NT2/D1 (cell line): ENCODE measurements at regions not wholly inside any gene's neighbourhood (a gene's known extent, or its start where the extent isn't known, plus 50 kb on each side); places are given as distances from the start of the nearest gene placed in this dataset.

Experiments used
- SUZ12 ChIP-seq: IDR thresholded peaks from 2 replicates; pipeline ENCODE4 v1.6.1; 2011; ENCODE audit not compliant: insufficient read length, insufficient read depth; ENCODE audit errors: extremely low read depth
- YY1 ChIP-seq: IDR thresholded peaks from 2 replicates; pipeline ENCODE4 v1.6.1; 2011; ENCODE audit not compliant: insufficient read length, insufficient read depth
- ZNF274 ChIP-seq: IDR thresholded peaks from 2 replicates; pipeline ENCODE4 v1.6.1; 2011; ENCODE audit warnings: mild to moderate bottlenecking, low read depth, low read length

DNA sequence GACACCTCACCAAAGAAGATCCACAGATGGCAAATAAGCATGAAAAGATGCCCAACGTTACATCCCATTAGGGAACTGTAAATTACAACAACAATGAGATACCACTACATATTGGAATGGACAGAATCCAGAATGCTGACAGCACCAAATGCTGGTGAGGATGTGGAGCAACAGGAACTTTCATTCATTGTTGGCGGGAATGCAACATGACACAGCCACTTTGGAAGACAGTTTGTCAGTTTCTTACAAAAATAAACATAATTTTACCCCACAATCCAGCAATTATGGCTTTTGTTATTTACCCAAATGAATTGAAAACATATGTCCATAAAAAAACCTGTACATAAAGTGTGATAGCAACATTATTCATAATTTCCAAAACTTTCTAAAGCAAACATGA, 176.8 kb downstream of the C7orf25 start:
- TF ChIP-seq SUZ12: no peak
- TF ChIP-seq YY1: no peak
- no peak for TF ChIP-seq ZNF274
